GM18508 (cell line): ENCODE measurements at regions not wholly inside any gene's neighbourhood (a gene's known extent, or its start where the extent isn't known, plus 50 kb on each side); places are given as distances from the start of the nearest gene placed in this dataset.
"Not testable (repeated sequence)": the region's sequence is repeated elsewhere in the genome, so short reads cannot be mapped to it uniquely, and the experiment has no call there.

Experiments used
- ATAC-seq: cut with Tn5 transposase; IDR thresholded peaks from one replicate; pipeline ENCODE4 v1.9.1; 2021; ENCODE audit warnings: moderate number of reproducible peaks; ENCODE audit not compliant: insufficient read depth, unreplicated experiment

DNA sequence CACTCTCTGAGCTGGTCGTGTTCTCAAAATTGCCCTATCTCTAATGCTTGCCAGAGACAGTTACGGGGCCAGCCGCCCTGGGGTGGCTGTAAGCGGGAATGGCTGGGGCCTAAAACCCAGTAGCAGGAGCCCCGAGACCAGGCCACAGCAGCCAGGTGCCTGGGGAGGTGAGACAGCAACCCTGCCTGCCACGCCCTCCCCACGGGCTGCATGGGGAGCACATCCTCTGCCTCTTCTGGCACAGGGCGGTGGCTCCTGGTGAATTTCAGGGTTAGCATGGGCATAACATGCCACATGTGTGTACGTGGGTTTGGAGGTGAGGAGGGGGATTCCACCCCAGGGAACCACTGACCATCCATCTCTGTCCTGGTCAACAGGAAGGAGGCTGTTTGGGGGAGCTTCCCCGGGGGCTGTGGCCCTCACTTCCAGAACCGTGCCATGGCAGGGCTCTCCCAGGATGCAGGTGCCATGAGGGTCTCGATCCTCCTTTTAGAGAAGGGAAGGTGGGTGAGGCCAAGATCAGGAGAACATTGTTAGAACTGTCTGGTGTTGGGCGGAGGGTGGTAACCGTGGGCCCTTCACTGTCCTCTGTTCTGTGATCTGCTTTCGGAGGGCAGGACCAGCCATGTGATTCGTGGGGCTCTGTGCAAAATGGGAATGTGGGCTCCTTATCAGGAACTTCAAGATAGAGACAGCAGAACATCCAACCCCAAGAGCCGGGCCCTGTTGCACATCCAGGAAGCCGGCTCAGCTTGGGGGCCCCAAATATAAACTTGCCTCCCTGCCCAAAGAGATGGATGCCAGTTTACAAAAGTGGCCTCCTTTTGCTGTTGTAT, 312.2 kb upstream of the DIO3 start:
- ATAC-seq, result no peak

DNA sequence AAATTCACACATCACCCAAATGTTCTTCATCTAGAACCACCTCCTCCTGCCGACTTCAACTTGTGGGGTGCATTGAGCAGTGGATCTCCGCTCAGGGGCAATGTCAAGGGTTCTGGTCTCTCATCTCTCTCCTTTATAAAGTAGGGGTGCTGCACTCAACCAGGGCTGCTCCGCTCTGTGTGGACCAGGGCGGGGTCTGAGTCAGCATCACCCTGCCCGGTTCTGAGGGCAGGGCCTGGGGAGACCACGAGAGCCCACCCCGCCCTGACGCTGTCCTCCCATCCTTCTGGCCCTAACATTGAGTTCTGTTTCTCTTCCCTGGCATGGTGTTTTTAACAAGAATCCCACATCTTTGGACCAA, 311.6 kb upstream of the DIO3 start:
- ATAC-seq, result no peak

DNA sequence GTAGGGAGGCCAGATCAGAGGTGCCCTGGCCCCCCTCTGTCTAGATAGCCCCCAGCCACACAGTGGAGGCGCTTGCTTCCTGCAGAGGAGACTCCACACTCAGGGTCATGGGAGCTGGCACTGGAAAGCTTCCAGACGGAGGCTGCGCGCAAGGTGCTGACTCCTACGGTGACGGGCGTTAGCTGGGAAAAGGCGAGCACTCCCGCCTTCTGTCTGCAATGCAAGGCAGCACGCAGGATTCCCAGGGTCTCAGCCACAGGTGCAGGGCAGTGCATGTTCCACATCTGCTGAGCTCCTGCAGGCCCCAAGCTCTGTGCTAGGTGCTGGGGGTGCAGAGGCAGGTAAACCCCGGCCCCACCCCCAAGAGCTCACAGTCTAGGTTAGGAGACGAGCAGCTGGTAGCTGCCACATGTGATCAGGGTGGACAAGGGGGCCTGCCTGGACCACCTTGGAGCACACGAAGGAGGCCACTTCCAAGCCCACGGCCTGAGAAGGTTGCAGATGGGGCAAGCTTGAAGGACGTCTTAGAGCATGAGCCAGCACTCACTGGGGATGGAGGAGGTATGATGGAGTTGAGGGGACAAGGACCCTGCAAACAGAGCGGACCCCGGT, 310.9 kb upstream of the DIO3 start:
- no peak for ATAC-seq

GRCh38 chr14:101250948-101251811, 310.1 kb upstream of the DIO3 start:
- no peak for ATAC-seq

DNA sequence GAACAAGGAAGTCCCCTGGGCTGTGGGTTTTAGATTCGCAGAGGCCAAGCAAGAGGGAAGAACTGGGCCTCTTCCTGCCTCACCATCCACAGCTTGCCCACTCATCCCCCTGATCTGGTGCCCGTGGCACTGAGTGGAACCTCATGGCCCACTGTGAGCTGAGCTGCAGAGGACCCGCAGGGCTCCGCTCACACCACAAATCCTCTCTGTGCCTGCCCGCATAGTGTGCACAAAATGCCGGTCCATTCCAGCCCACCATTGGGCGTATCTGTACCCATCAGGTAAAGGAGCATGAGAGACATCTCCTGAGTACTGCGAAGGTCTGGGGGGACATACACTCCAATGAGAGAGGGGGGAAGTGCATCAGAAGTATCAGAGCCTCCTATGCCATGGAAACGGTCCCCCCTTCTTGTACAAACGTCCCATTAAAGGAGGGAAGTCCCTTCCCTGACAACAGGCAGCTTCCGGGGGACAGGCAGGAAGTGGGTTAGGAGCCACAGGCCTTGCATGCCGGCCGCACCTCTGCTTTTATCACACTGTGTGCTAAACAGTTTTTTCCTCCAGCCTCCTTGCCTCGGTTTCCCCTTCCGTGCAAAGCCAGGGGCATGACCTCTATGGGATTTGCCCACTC, 309.4 kb upstream of the DIO3 start:
- ATAC-seq, result no peak

- ATAC-seq, result no peak
These were observed 308.7 kb upstream of the DIO3 start for GRCh38 chr14:101252443-101253214.

DNA sequence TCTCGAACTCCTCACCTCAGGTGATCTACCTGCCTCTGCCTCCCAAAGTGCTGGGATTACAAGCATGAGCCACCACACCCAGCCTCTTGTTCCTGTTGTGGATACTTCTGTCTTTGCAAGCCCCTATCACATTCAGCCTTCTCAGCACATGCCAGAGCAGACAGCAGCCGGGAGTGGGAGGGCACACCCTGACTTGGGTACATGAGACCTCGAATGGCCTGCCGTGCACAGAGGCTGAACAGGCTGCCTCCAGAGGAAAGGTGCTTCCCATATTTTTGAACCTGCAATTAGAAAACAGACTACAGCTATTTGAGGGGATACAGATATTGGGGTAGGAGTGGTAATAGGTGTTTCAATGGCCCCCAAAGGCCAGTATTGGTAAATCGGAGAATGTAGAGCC, 307.3 kb upstream of the DIO3 start:
- ATAC-seq, result no peak

GRCh38 chr14:101254805-101255764, 306.2 kb upstream of the DIO3 start:
- no peak for ATAC-seq

DNA sequence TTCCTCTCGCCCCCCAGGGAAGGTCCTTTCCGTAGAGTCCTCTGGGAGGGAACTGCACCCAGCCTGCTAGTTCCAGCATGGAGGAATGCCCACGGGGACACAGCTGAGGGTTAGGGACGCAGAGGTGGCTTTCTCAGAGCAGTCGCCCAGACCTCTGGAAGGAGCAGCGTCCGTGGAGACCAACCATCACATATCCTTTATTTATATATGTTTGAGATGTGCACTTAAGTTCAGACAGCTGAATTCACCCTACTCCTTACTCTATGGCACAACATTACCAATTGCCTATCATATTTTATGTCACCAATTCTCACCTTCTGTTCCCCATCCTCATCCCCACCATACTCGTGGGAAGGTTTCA, 305.6 kb upstream of the DIO3 start:
- no peak for ATAC-seq

DNA sequence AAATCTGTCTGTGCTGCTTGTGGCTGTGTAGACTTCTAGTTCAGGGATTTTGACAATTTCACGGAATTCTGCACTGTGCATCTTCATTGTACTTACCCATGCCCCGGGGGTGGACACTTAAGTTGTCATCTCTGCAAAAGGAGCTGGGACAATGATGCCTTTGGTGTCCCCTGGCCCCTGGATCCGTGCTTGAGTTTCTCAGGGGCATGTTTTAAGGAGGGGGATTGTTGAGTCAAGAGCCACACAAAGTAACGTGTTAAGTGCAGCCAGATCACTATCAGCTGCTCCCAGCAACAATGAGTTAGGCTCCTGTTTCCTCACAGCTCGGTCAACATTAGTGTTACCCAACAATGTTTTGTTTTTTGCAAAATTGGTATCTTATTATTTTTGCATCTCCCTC, 305.0 kb upstream of the DIO3 start:
- no peak for ATAC-seq

DNA sequence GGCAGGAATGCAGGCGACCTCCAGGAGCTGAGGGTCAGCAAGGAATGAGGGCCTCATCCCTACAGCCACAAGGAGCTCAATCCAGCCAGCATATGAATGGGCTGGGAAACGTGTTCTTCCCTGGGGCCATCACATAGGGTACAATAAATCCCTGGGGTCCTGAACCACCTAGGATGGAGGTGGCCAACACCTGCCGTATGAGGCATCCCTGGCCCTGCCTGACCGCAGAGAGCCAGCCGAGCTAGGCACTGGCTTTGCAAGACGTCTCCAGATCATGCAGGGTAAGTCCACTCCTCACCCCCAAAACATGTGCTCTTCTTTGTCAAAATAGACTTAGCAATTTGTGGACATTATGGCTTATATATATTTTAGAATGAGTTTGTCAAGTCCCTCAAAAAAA, 303.7 kb upstream of the DIO3 start:
- ATAC-seq, result no peak

DNA sequence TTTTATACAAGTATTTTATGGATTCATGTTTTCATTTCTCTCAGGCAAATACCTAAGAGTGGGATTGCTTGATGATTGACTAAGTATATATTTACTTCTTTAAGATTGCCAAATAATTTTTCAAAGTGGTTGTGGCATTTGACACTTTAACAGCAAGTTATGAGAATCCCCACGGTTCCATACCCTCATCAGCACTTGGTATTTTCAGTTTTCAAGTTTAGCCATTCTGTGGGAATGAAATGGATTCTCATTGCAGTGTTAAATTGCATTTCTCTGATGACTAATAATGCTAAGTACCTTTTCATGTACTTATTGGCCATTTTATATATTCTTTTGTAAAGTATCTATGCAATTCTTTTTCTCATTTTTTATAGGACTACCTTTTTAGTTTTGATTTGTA, 301.5 kb upstream of the DIO3 start:
- no peak for ATAC-seq

DNA sequence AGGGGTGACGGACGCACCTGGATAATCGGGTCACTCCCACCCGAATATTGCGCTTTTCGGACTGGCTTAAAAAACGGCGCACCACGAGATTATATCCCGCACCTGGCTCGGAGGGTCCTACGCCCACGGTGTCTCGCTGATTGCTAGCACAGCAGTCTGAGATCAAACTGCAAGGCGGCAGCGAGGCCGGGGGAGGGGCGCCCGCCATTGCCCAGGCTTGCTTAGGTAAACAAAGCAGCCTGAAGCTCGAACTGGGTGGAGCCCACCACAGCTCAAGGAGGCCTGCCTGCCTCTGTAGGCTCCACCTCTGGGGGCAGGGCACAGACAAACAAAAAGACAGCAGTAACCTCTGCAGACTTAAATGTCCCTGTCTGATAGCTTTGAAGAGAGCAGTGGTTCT, 294.9 kb upstream of the DIO3 start:
- not testable (repeated sequence) for ATAC-seq

DNA sequence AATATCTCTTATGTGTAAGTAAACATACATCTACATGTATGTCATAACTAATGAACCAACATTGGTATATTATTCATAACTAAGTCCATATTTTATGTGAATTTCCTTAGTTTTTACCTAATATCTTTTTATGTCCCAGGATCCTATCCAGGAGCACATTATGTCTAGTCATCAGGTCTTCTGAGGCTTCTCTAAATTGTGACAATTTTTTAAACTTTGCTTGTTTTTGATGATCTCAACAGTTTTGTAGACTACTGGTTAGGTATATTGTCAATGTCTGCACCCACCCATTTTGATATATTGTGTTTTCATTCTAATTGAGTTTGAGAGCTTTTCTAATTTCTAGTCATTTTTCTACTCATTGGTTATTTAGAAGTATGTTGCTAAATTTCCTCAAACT, 288.2 kb upstream of the DIO3 start:
- no peak for ATAC-seq

GRCh38 chr14:101276309-101277091, 284.8 kb upstream of the DIO3 start:
- ATAC-seq, result no peak

DNA sequence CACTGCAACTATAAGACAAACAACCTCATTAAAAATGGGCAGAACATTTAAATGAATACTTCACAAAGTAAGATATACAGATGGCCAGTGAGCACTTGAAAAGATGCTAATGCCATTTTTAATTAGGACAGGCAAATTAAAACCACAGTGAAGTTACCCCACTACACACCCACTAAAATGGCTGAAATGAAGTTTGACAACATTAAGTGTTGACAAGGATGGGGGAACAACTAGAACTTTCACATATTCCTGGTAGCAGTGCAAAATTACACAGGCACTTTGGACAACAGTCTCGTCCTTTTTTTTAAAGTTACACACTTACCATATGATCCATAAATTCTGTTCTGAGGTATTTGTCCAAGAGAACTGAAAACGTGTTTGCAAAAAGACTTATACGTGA, 278.9 kb upstream of the DIO3 start:
- ATAC-seq, result no peak

GRCh38 chr14:101284711-101285110, 276.6 kb upstream of the DIO3 start:
- ATAC-seq, result no peak

DNA sequence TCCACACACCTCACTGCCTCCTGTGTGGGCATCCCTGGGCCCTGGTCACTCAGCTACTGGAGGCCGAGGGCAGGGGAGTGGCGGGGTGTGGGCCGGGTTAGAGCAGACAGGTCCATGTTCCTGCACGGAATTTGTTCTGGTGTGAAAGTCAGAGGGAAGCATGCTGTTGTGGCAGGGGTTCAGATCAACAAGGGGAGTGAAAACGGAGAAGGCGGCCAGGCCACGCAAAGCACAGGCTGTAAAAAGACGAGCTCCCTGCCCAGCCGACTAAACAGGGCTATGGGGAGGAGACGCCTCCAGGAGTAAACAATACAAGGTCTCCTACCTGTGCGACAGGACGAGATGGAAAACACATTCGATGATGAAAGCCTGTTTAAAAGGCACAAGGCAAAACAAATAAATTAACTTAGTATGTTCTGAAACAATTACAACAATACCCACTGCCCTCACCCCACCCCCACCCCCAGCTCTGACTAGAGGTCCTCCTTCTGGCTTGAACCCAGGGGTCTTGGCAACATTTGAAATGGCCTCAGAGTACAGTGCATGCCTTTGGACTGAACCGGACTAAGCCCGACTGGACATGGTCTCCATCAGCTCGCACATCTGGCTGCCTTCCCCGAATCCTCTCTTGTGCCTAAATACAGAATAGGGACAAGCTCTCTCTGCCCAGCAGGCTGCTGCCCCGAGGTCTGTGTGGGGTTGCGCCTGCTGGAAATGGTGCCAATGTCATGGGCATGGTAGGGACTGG, 274.9 kb upstream of the DIO3 start:
- no peak for ATAC-seq
